IMR-90 (cell line): ENCODE measurements at regions not wholly inside any gene's neighbourhood (a gene's known extent, or its start where the extent isn't known, plus 50 kb on each side); places are given as distances from the start of the nearest gene placed in this dataset.

Experiments
- ATAC-seq: fragments of 200-7000 bp; cut with Tn5 transposase; 2 replicates; pipeline ENCODE4 v1.9.1; 2020; ENCODE audit warnings: low read depth, mild to moderate bottlenecking, moderate library complexity
- BruUV-seq: library from RNA; stranded (reverse); fragments of 400-500 nt; replicated peaks from 2 replicates; lab custom pipeline; 2021; lab: Mats Ljungman, UMichigan
- CTCF ChIA-PET: fragments of 300-600 bp; formaldehyde crosslinking; extraction: SDS; loops from one replicate; lab custom pipeline; 2021; ENCODE audit warnings: antibody characterized with exemption; lab: Yijun Ruan, JAX
- POLR2A ChIA-PET: fragments of 300-600 bp; sonication (Branson Sonifier 250); formaldehyde crosslinking; loops from one replicate; lab custom pipeline; 2022; ENCODE audit warnings: antibody characterized with exemption; ENCODE audit not compliant: unreplicated experiment; lab: Charles Lee
- DNase-seq: peaks from one replicate; pipeline ENCODE4 v3.0.0; 2013
- H2AFZ ChIP-seq: replicated peaks from 2 replicates; pipeline ENCODE3; 2013; ENCODE audit warnings: low read length, mild to moderate bottlenecking; ENCODE audit not compliant: poor library complexity
- H2AK5ac ChIP-seq: 2 replicates; pipeline ENCODE4 v1.6.1; 2013; ENCODE audit warnings: low read depth, low read length, inconsistent platforms
- H2AK9ac ChIP-seq: replicated peaks from 2 replicates; pipeline ENCODE3; 2013; ENCODE audit warnings: mild to moderate bottlenecking, low read depth, low read length, moderate library complexity; ENCODE audit not compliant: poor library complexity
- H2BK120ac ChIP-seq: 2 replicates; pipeline ENCODE4 v1.6.1; 2013; ENCODE audit warnings: low read depth, low read length, inconsistent platforms
- H2BK15ac ChIP-seq: 3 replicates; pipeline ENCODE4 v1.6.1; 2013; ENCODE audit warnings: low read depth, low read length, inconsistent platforms
- H2BK20ac ChIP-seq: 2 replicates; pipeline ENCODE4 v1.6.1; 2013; ENCODE audit warnings: low read depth, mild to moderate bottlenecking, inconsistent platforms, low read length, moderate library complexity
- H2BK5ac ChIP-seq: 2 replicates; pipeline ENCODE4 v1.6.1; 2013; ENCODE audit warnings: mild to moderate bottlenecking, low read depth, low read length, inconsistent platforms; ENCODE audit not compliant: poor library complexity, severe bottlenecking
- H3K14ac ChIP-seq: replicated peaks from 2 replicates; pipeline ENCODE4 v1.6.1; 2013; ENCODE audit warnings: low read depth, low read length, inconsistent platforms
- H3K18ac ChIP-seq: 2 replicates; pipeline ENCODE4 v1.6.1; 2013; ENCODE audit warnings: low read depth, low read length, control low read depth
- H3K23ac ChIP-seq: 2 replicates; pipeline ENCODE4 v1.6.1; 2013; ENCODE audit warnings: low read depth, low read length, inconsistent platforms
- H3K27ac ChIP-seq: 2 replicates; pipeline ENCODE4 v1.5.1; 2013; ENCODE audit warnings: mild to moderate bottlenecking, control low read depth, low read length; ENCODE audit not compliant: insufficient read depth
- H3K27me3 ChIP-seq: 2 replicates; pipeline ENCODE4 v1.6.1; 2013; ENCODE audit warnings: low read length; ENCODE audit not compliant: control insufficient read depth, insufficient read depth
- H3K36me3 ChIP-seq: 2 replicates; pipeline ENCODE4 v1.6.1; 2013; ENCODE audit warnings: low read length, mixed read lengths; ENCODE audit not compliant: control insufficient read depth, insufficient read depth
- H3K4ac ChIP-seq: 2 replicates; pipeline ENCODE4 v1.6.1; 2013; ENCODE audit warnings: low read depth, low read length, inconsistent platforms
- H3K4me1 ChIP-seq: 2 replicates; pipeline ENCODE4 v1.6.1; 2013; ENCODE audit warnings: low read length, mixed read lengths; ENCODE audit not compliant: control insufficient read depth, insufficient read depth
- H3K4me2 ChIP-seq: 2 replicates; pipeline ENCODE4 v1.6.1; 2013; ENCODE audit warnings: low read depth, mild to moderate bottlenecking, control low read depth, low read length, moderate library complexity
- H3K4me3 ChIP-seq: 2 replicates; pipeline ENCODE4 v1.5.1; 2013; ENCODE audit warnings: low read depth, mild to moderate bottlenecking, control low read depth, low read length, moderate library complexity; ENCODE audit not compliant: insufficient read depth
- H3K56ac ChIP-seq: 2 replicates; pipeline ENCODE4 v1.6.1; 2013; ENCODE audit warnings: low read length, inconsistent platforms; ENCODE audit not compliant: insufficient read depth; ENCODE audit errors: extremely low read depth
- H3K79me1 ChIP-seq, 2 experiments: 2 replicates each; pipeline ENCODE4 v1.6.1; 2013; ENCODE audit warnings: low read length in 2 of 2, inconsistent platforms in 1 of 2, low read depth in 1 of 2
- H3K9ac ChIP-seq: 2 replicates; pipeline ENCODE4 v1.6.1; 2013; ENCODE audit warnings: low read depth, low read length, control low read depth
- H3K9me1 ChIP-seq: 2 replicates; pipeline ENCODE4 v1.6.1; 2013; ENCODE audit warnings: low read length, inconsistent platforms; ENCODE audit not compliant: insufficient read depth
- H3K9me3 ChIP-seq: 2 replicates; pipeline ENCODE4 v1.6.1; 2013; ENCODE audit warnings: low read length; ENCODE audit not compliant: control insufficient read depth, insufficient read depth
- H4K20me1 ChIP-seq: 2 replicates; pipeline ENCODE4 v1.6.1; 2013; ENCODE audit warnings: low read length, inconsistent platforms; ENCODE audit not compliant: insufficient read depth
- H4K5ac ChIP-seq: 2 replicates; pipeline ENCODE4 v1.6.1; 2013; ENCODE audit warnings: mild to moderate bottlenecking, low read depth, low read length, control low read depth
- H4K8ac ChIP-seq, 2 experiments: 2 replicates each; pipeline ENCODE4 v1.6.1; 2013; ENCODE audit warnings: low read depth in 2 of 2, low read length in 2 of 2, control low read depth in 1 of 2, inconsistent platforms in 1 of 2
- H4K91ac ChIP-seq: 2 replicates; pipeline ENCODE4 v1.6.1; 2013; ENCODE audit warnings: low read depth, low read length, inconsistent platforms; ENCODE audit not compliant: insufficient read depth
- BHLHE40 ChIP-seq: fragments of 150-350 bp; IDR thresholded peaks from 2 replicates; pipeline ENCODE4 v1.6.1; 2016; ENCODE audit warnings: mild to moderate bottlenecking, low read depth, low read length
- CEBPB ChIP-seq: IDR thresholded peaks from 2 replicates; pipeline ENCODE4 v1.6.1; 2012; ENCODE audit warnings: low read depth, low read length, improper control_type of control experiment
- CHD1 ChIP-seq: IDR thresholded peaks from 2 replicates; pipeline ENCODE4 v1.6.1; 2012; ENCODE audit warnings: low read depth, low read length, improper control_type of control experiment
- CTCF ChIP-seq: conservative IDR thresholded peaks from 2 replicates; pipeline ENCODE4 v1.5.1; 2012; ENCODE audit warnings: mild to moderate bottlenecking, low read depth, low read length, improper control_type of control experiment
- ELK1 ChIP-seq: fragments of 150-350 bp; IDR thresholded peaks from 2 replicates; pipeline ENCODE4 v1.6.1; 2016; ENCODE audit warnings: low read depth, mild to moderate bottlenecking, low read length, moderate library complexity, borderline replicate concordance
- FOS ChIP-seq: fragments of 150-350 bp; IDR thresholded peaks from 2 replicates; pipeline ENCODE4 v1.6.1; 2016; ENCODE audit warnings: low read depth, low read length
- MAFK ChIP-seq: IDR thresholded peaks from 2 replicates; pipeline ENCODE4 v1.6.1; 2012; ENCODE audit warnings: low read depth, low read length, improper control_type of control experiment
- MAZ ChIP-seq: IDR thresholded peaks from 2 replicates; pipeline ENCODE4 v1.6.1; 2012; ENCODE audit warnings: low read depth, mild to moderate bottlenecking, low read length, improper control_type of control experiment, moderate library complexity, borderline replicate concordance
- MXI1 ChIP-seq: IDR thresholded peaks from 2 replicates; pipeline ENCODE4 v1.6.1; 2012; ENCODE audit warnings: low read depth, mild to moderate bottlenecking, low read length, moderate library complexity, borderline replicate concordance
- NFE2L2 ChIP-seq: fragments of 150-350 bp; IDR thresholded peaks from 2 replicates; pipeline ENCODE4 v1.6.1; 2016; ENCODE audit warnings: low read depth, mild to moderate bottlenecking, low read length
- POLR2A ChIP-seq: IDR thresholded peaks from 2 replicates; pipeline ENCODE4 v1.6.1; 2012; ENCODE audit warnings: mild to moderate bottlenecking, low read depth, low read length
- RAD21 ChIP-seq: IDR thresholded peaks from 2 replicates; pipeline ENCODE4 v1.6.1; 2012; ENCODE audit warnings: low read length, improper control_type of control experiment
- RCOR1 ChIP-seq: IDR thresholded peaks from 2 replicates; pipeline ENCODE4 v1.6.1; 2012; ENCODE audit warnings: mild to moderate bottlenecking, low read length, improper control_type of control experiment; ENCODE audit not compliant: insufficient replicate concordance
- RFX5 ChIP-seq: IDR thresholded peaks from 2 replicates; pipeline ENCODE4 v1.8.0; 2012; ENCODE audit warnings: low read depth, mild to moderate bottlenecking, low read length, moderate library complexity
- SMC3 ChIP-seq: fragments of 150-350 bp; IDR thresholded peaks from 2 replicates; pipeline ENCODE4 v1.6.1; 2016; ENCODE audit warnings: low read depth, mild to moderate bottlenecking, antibody characterized with exemption, low read length, moderate library complexity
- WGBS, 2 experiments: methylation state at CpG; one replicate each; pipeline versions ENCODE4 v1.1.5 to v1.1.7; 2013; ENCODE audit warnings: missing lambda C conversion rate in 2 of 2; ENCODE audit not compliant: insufficient read length in 1 of 2; ENCODE audit errors: extremely low coverage in 2 of 2; 5-methylcytosine and 5-hydroxymethylcytosine counted together
- dilution Hi-C: fragments of 300-500 bp; cut with HindIII; formaldehyde crosslinking; loops from one replicate; pipeline ENCODE4 v1.14.3; 2018; ENCODE audit warnings: low sequenced_read_pairs; ENCODE audit not compliant: unreplicated experiment
- in situ Hi-C: fragments of 300-500 bp; cut with MboI; formaldehyde crosslinking; loops from 3 replicates; pipeline ENCODE4 v1.14.3; 2019; ENCODE audit warnings: low sequenced_read_pairs, inconsistent platforms, mixed read lengths
- intact Hi-C: fragments of 100-400 bp; cut with micrococcal nuclease; formaldehyde crosslinking; loops from 2 replicates; pipeline ENCODE4 v1.10.0; 2022
- TF ChIP-seq, protein P1 (sequence below): fragments of 150-350 bp; IDR thresholded peaks from 2 replicates; pipeline ENCODE4 v1.6.1; 2017; ENCODE audit warnings: mild to moderate bottlenecking, antibody characterized with exemption, low read length, low read depth

GRCh38 chrX:40230646-40231045, 132.9 kb upstream of the BCOR start:
- CTCF ChIA-PET, result no interaction called here
- in situ Hi-C loops, result no loop called here
- POLR2A ChIA-PET, result no interaction called here
- no CpG with 5 or more reads among the region's 2 CpGs for WGBS, 2 experiments
- dilution Hi-C loops, result no loop called here
- no peak overlapping the region for H2BK15ac ChIP-seq
- H3K36me3 ChIP-seq, result no peaks in the 10 kb centered on the region
- no peak overlapping the region for H3K4me3 ChIP-seq
- H2AK5ac ChIP-seq, result no peak overlapping the region
- no peak overlapping the region for H2BK120ac ChIP-seq
- no peak overlapping the region for H3K4me2 ChIP-seq
- no peak overlapping the region for H3K9ac ChIP-seq
- no peak overlapping the region for H2AK9ac ChIP-seq
- no peak overlapping the region for H3K27ac ChIP-seq
- no peak overlapping the region for H4K8ac ChIP-seq
- H2AFZ ChIP-seq, result no peak overlapping the region
- H4K5ac ChIP-seq, result no peak overlapping the region
- no peaks in the 10 kb centered on the region for H3K4me1 ChIP-seq
- no peak overlapping the region for H3K56ac ChIP-seq
- intact Hi-C loops, result no loop called here
- ATAC-seq, result no peak
- no peak overlapping the region for H4K91ac ChIP-seq
- H4K20me1 ChIP-seq, result no peaks in the 10 kb centered on the region
- H2BK5ac ChIP-seq, result no peak overlapping the region
- H3K9me3 ChIP-seq, result peaks cover 3% of the 10 kb centered on the region; the same call in 1 of the 2 replicates
- H3K79me1 ChIP-seq, result no peaks in the 10 kb centered on the region
- no peaks in the 10 kb centered on the region for H3K9me1 ChIP-seq
- no peak overlapping the region for H3K14ac ChIP-seq
- no peak overlapping the region for H2BK20ac ChIP-seq
- no TSS peak for BruUV-seq
- H3K27me3 ChIP-seq, result peaks cover 4% of the 10 kb centered on the region; the same call in 1 of the 2 replicates
- H3K4ac ChIP-seq, result no peak overlapping the region
- DNase-seq, result no peak
- H3K23ac ChIP-seq, result no peak overlapping the region
- TF ChIP-seq FOS (no peak), RFX5 (no peak), MAFK (no peak), ELK1 (no peak), POLR2A (no peak), CTCF (no peak), MXI1 (no peak), MAZ (no peak), NFE2L2 (no peak), SMC3 (no peak), CHD1 (no peak), RCOR1 (no peak), BHLHE40 (no peak), RAD21 (no peak), CEBPB (no peak)
- TF ChIP-seq, protein P1, sequence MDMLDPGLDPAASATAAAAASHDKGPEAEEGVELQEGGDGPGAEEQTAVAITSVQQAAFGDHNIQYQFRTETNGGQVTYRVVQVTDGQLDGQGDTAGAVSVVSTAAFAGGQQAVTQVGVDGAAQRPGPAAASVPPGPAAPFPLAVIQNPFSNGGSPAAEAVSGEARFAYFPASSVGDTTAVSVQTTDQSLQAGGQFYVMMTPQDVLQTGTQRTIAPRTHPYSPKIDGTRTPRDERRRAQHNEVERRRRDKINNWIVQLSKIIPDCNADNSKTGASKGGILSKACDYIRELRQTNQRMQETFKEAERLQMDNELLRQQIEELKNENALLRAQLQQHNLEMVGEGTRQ, result no peak
- H3K18ac ChIP-seq, result no peak overlapping the region
